HG03175 (cell line): ENCODE measurements at regions not wholly inside any gene's neighbourhood (a gene's known extent, or its start where the extent isn't known, plus 50 kb on each side); places are given as distances from the start of the nearest gene placed in this dataset.
"Not testable (repeated sequence)": the region's sequence is repeated elsewhere in the genome, so short reads cannot be mapped to it uniquely, and the experiment has no call there.

Source experiments
- ATAC-seq: cut with Tn5 transposase; IDR thresholded peaks from one replicate; pipeline ENCODE4 v1.9.1; 2021; ENCODE audit warnings: mild to moderate bottlenecking, moderate library complexity; ENCODE audit not compliant: unreplicated experiment

DNA sequence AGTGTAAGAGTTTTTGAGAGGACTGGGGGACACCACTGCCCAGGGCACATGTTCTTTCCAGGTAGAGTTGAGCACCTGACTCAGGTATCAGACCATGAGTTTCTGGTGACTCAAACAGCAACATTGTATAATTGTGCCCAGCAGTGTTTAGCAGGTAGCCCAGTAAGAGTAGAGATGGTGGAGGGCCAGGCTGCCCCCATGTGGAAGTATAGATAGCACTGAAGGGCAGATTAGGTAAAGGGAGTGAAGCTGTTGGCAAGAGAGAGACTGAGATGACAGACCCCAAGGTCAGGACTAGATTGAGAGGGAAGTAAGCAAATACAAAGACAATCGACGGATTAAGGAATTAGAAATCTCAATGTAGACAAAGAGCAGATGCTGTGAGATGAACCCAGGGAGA is 74.6 kb downstream of the TRIM42 start:
- no peak for ATAC-seq

DNA sequence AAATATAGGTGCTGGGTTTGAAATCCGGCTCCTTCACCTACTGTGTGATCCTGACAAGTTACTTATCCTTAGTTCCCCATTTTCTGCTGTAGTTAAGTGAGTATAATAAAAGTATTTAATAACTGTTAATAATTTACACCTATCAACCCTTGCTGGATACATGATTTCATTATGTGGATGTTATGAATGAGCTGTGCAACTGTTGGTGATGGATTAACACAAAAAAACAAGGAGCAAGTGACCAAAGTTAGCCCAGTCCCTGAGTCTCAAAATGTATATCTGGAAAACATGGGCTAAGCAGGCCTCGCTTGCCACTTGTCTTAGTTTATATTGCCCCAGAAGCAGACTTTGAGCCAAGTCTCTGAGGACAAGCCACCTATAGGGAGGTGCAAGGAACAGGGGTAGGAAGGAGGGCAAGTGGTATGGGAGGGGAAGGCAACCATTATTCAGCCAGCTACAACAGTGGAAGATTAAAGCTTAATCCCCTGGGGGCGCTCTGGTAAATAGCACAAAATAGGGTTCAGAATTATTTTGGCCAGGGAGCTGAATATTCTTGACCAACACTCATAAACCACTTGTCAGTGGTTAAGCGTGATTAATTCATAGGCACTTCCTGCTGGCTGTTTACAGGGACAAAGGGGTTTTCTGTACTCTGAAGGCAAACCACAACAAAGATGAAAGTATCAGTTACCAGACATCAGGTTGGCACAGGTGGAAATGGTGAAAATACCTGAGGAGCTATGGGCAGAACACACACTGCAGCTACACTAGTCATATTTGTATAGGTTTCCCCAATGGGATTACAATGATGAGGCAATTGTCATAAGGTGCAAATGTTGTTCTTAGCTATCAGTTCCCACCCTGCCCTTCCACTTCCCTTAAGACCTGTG is 76.2 kb downstream of the TRIM42 start:
- peak; percentile 69 for ATAC-seq

DNA sequence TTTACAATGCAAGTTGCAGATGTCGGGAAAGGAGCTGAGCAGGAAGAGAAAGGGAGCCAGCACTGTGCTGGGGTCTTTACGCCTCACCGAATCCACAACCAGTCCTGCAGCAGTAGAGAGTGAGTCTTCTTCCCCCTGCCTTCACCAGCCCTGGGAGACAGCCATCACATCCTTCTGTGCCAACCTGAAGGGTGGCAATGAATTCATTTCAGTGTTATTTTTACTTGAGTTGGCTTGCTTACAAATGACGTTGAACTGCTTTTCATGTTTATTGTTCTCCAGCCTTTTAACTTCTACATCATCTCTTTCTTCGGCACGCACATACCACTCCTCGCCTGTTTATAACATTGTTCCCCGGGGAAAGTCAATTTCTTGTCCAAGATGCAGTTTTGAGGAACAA is 77.1 kb downstream of the TRIM42 start:
- ATAC-seq = no peak

DNA sequence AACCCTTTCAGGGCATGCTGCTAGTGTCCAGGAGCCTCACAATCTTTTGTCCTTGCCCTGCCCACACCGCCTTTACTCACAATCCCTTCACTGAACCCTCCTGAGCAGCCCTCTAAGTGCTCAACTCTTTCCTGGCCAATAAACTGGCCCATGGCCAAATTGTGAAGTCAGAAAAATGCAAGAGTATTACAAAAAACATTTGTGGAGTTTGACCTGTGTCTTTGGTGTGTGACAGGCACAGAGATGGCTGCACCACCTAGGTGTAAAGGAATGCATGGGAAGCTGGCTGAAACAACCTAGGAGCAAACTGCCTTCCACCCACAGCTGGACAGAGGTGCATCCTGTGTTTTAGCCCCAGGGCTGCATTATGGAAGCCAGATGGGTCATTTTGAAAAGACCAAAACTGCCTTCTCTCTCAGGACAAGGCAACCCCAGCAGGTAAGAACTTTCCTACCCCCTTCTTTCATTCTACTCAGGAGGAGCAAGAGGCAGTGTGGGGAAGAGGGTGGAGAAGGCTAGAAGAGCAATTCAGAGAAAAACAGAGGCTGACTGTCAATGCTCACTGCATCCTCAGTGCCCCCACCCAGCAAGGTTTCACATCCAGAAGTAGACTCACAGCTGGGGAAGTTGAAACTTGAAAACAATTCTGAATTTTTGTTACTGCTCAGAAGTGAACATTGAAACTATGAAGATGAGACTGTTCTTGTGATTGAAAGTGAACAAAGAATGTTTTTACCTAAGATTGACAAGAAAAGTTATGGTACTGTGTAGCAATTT is 78.6 kb downstream of the TRIM42 start:
- peak; percentile 59 for ATAC-seq

DNA sequence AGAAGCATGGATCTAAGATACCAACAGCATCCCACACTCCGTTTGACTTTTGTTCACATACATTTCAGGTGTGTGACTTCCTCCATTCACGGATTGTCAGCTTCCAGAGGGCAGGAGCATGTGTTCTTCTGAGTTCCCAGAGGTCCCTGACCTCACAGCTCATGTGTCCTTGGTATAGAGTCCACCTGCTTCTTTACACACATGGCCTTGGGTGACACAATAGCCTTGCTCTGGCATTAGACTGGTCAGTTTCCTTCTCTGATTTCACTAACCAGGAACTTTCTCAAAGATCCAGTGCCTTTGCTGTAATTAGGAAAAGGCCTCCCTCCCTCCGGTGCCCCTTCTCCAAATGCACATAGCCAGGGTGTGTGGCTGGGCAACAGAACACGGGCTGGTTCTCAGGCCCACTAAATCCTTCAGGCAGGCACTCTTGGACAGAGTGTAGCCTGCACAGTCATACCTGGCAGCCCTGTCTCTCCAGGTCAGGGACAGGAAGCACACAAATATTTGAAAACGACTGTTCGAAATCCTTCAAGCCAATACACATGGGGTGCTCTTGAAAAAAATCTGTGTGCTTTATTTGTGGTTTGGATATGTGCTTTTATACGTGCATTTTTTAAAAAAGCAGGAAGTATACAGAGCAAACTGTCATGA is 81.1 kb downstream of the TRIM42 start:
- ATAC-seq = no peak

DNA sequence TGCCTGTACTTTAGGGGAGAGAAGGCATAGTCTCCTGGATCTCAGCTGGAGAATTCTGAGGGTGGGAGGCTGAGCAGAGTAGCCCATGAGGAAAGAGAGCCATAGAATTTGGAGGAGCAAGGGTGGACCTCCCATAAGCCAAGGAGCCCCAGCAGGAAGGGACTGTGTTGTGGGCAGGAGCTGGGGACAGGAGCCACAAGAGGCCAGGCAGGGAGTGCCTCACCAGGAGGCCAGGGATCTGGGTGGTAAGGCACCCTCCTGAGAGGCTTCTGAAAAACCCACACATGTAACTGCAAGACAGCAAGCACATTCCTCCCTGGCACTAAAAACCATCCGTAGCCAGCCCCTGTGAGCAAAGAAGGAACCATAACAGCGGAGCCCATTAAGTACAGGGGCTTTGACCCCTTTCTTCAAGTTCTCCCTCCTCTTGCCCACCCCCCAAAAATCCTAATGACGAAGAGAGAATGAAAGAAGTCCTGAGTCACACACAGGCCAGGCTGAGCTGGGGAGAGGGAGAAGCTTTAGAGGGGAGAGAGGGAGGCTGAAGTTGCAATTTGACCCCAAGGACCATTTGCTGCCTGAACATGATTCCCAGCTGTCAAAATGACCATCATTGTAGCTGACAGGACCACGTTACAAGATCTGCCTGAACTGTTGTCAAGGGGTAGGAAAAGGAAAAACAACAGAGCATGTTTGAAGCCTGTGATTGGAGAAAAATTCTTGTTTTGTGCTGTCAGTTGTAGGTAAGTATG is 82.6 kb downstream of the TRIM42 start:
- ATAC-seq = no peak

DNA sequence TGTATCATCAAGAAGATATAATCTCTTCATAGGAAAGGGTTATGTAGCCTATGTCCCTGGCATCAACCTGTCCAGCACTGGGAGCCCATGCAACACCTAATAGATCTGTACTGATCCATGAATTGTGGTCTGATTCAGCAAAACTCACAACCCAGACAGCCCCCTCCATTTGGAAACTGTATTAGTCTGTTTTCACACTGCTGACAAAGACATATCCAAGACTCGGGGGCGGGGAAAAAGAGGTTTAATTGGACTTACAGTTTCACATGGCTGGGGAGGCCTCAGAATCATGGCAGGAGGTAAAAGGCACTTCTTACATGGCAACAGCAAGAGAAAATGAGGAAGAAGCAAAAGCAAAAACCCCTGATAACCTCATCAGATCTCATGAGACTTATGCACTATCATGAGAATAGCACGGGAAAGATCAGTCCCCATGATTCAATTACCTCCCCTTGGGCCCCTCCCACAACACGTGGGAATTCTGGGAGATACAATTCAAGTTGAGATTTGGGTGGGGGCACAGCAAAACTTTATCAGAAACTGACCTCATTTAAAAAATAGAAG is 83.3 kb downstream of the TRIM42 start:
- ATAC-seq = no peak

DNA sequence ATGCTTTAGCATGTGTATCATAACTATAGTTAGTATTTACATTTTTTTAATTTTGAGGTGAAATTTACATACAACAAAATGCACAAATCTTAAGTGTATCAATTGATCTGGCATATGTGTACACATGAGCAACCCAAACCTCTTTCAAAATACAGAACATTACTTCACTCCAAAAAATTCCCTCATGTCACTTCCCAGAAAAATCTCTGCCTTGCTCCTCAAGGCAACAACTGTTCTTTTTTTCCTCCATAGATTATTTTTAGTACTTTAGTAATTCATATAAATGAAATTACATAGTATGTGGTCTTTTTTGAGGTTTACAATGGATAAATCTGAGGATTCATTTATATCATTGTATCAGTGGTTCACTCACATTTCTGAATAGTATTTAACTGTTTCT is 84.9 kb downstream of the TRIM42 start:
- ATAC-seq = no peak

DNA sequence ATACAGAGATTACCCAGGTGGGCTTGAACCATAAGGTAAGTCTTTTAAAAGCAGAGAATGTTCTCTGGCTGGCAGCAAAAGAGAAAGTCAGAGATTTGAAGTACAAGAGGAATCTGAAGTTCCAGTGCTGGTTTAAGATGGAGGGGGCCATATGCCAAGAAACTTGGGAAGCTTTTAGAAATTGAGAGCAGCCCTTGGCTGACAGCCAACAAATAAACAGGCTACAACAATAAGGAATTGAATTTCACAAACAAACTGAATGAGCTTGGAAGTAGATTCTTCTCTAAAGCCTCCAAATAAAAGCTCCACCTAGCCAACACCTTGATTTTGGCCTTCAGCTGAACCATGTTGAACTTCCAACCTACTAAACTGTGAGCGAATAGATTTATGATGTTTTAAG is 85.7 kb downstream of the TRIM42 start:
- ATAC-seq = no peak

DNA sequence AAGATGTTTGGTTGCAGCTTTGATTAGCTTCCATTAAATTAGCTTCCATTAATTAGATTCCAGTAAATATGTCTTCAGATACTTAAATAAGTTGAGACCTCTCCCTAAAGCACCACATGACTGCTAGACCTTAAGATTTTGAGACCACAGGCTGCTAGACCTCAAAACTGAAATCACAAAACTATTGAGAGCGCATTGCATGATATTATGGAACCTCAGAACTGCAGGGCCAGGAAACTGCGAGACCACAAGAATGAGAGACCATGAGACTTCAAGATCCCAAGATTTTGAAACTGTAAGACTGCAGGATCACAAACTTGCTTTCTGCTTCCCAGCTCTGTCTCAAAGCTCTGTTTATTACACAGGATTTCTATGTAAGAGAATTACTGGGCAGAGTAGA is 87.4 kb downstream of the TRIM42 start:
- ATAC-seq = no peak

DNA sequence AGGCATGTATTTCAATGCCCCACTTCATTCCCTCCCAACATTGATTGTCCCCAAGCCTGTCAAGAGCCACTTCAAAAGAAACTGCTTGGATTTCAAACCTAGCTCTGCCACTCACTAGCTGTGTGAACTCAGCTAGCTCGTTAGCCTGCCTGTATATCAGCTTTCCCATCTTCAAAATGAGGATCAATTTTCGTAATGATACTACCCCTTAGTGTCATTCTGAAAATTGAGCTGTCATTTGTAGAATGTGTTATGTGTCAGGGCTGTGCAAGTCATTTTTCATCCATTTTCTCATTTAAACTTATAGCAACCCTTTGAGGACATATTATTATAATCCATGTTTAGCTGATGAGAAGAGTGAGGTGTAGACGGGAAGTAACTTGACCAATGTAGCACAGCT is 88.6 kb downstream of the TRIM42 start:
- ATAC-seq = no peak

DNA sequence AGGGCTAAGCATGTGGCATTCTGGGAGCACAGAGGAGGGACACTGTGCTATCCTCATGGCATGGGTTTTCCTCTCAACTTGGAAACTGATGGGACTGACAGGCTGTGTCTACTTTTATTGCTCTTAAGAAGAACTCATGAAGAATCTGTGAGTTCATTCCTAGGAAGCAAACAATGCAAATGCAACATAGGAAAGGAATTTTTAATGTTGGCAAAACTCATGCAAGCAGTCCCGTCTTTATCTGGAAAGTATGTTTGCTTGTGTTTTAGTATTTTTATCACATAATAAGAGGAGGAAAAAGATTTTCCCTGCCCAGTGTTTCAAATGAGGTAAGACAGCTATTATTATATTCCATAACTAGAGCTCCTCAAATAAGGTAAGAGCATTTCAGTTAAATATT is 89.7 kb downstream of the TRIM42 start:
- no peak for ATAC-seq

DNA sequence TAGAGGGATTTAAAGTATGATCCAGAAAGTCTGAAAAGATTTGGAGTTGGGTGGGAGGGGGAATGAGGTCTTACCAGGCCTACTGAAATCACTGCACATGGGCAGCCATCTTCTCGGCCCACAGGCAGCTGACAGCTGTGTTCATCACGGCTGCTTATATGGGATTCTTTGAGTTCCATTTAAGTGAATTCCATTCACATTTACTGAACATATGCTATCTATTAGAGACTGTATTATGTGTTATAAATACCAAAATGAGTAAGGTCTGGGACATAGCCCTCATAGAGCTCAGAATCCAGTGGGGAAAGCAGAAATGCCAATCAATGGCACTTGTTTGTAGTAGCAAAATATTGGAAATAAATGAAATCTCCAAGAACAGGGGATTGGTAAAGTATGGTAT is 91.1 kb downstream of the TRIM42 start:
- ATAC-seq = no peak

DNA sequence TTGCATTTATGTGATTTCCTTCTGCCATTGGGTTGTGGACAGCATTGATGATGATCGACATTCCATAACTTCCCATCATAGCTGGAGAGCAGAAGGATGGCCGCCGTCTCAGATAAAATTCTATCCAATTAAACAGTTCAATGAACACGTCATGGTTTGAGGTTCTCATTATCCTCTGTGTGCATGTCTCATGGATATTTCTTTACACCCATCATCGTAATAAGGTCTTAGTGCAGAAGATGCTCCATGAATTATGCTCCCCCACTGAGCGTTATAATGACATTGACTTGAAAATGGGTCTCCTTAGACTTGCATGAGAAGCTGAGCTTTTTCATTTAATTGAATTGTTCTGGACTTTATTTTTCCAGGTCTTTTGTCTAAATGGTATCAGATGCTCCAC is 92.1 kb downstream of the TRIM42 start:
- ATAC-seq = no peak

DNA sequence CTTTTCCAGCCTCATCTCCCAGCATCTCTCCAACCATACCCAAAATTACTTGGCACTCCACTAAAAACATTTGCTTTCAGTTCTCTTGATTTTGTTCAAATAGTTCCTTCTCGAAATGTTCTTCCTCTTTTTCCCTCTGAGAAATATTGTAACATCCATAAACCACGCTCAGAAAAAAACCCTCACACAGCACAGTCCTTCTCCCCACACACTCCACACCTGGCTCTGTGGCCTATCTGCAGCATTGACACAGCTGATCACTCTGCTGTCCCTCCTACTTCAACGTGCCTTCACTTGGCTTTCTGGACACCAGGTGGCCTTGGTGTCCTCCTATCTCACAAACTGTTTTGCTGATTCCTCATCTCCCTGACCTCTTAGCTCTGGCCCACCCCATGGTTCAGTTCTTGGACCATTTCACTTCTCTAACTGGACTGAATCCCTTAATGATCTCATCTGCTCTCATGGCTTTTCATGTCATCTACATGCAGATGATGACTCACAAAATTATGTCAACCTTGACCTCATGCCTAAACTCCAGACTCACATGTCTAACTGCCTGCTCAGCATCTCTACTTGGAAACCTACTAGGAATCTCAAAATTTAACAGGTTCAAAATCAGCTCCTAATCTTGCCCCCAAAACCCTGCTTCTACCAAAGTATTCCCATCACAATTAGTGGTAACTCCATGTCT is 93.3 kb downstream of the TRIM42 start:
- ATAC-seq = no peak

DNA sequence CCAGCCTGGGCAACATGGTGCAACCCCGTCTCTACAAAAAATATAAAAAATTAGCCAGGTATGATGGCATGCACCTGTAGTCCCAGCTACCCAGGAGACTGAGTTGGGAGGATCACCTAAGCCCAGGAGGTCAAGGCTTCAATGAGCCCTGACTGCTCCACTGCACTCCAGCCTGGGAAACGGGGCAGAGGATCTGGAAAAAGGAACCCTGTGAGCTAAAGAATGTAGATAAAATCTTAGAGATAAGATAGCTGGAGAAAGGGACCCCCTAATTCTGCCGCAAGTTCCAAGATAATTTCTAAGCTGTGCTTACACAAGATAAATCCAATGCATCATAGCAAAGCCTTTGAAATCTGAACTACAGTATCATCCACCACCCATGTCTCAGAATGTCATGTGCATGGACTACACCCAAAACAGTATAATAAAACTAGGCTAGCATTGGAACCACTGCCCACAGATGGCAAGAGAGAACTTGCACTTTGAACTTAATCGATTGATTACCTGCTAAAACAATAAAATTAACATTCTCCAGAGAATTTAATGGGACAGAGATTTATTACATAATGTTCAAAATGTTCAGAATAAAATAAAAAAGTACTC is 99.9 kb downstream of the TRIM42 start:
- no peak for ATAC-seq

DNA sequence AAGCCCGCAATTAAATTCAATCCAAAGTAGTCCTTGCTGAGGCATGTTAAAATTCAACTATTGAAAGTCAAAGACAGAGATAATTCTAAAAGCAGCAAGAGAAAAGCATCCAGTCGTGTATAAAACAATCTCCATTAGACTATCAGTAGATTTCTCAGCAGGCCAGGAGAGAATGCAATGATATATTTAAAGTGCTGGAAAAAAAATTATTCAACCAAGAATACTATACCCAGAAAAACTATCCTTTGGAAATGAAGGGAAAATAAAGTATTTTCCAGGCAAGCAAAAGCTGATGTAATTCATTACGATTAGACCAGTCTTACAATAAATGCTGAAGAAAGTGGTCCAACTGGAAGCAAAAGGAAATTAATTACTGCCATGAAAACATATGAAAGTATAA is 113.5 kb downstream of the TRIM42 start:
- no peak for ATAC-seq

DNA sequence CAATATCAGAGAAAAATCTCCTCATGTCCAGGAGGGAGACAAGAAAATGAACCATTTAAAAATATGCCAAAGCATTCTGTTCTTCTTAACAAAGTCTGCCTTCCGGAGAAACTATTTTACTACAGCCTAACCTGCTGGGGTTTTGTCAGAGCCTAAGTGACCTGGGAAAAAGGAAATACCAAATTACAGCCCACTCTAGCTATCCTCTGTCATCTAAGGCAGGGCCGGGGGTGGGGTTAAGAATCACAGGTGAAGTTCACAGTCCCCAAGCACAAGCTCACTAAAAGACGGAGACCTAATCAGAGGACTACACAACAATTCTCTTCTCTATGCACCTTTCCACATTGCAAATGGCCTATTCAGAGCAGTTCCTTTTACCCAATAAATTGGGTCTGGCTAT is 116.6 kb downstream of the TRIM42 start:
- ATAC-seq = no peak

DNA sequence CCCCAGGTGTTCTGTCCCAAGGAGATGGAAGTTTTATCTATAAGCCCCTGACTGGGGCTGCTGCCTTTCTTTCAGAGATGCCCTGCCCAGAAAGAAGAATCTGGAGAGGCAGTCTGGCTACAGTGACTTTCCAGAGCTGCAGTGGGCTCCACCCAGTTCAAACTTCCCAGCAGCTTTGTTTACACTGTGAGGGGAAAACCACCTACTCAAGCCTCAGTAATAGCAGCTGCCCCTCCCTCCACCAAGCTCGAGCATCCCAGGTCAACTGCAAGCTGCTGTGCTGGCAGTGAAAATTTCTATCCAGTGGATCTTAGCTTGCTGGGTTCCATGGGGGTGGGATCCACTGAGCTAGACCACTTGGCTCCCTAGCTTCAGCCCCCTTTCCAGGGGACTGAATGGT is 125.0 kb downstream of the TRIM42 start:
- not testable (repeated sequence) for ATAC-seq

DNA sequence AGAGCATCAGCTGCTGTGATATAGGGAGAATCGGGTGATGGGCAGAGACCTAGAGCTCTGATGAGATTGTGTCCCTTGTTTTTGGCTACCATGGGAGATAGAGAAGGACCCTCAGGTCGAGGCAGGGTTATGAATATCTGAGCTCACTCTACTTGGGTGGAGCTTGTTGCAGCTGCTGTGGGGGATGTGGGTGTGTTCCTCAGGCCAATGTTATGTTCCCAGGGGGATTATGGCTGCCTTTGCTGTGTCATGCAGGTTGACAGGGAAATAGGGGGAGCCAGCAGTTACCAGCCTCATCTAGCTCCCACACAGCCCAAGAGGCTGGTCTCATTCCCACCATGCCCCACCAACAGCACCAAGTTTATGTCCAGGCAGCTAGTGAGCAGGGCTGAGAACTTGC is 131.5 kb downstream of the TRIM42 start:
- ATAC-seq = no peak
